Karpas-422 (cell line): ENCODE measurements at regions not wholly inside any gene's neighbourhood (a gene's known extent, or its start where the extent isn't known, plus 50 kb on each side); places are given as distances from the start of the nearest gene placed in this dataset.

ENCODE experiments used
- DNase-seq: peaks from one replicate; pipeline ENCODE4 v3.0.0-alpha.2; 2015
- H2AFZ ChIP-seq: fragments of 200-600 bp; sonication (generic); 2 replicates; pipeline ENCODE4 v1.6.1; 2014; ENCODE audit warnings: antibody characterized with exemption, low read length, mixed read lengths
- H3K27ac ChIP-seq: fragments of 200-600 bp; sonication (generic); 2 replicates; pipeline ENCODE4 v1.5.1; 2014; ENCODE audit warnings: mild to moderate bottlenecking, low read length, moderate library complexity
- H3K27me3 ChIP-seq: fragments of 200-600 bp; sonication (generic); 2 replicates; pipeline ENCODE4 v1.6.1; 2014; ENCODE audit warnings: low read length, mixed read lengths
- H3K36me3 ChIP-seq: fragments of 200-600 bp; sonication (generic); 2 replicates; pipeline ENCODE4 v1.6.1; 2014; ENCODE audit warnings: low read length, mixed read lengths; ENCODE audit not compliant: insufficient read depth
- H3K4me1 ChIP-seq: fragments of 200-600 bp; sonication (generic); 2 replicates; pipeline ENCODE4 v1.6.1; 2014; ENCODE audit warnings: mild to moderate bottlenecking, low read length, mixed read lengths
- H3K4me2 ChIP-seq: fragments of 200-600 bp; sonication (generic); 2 replicates; pipeline ENCODE4 v1.6.1; 2014; ENCODE audit warnings: low read length, low read depth, mild to moderate bottlenecking; ENCODE audit not compliant: poor library complexity, severe bottlenecking
- H3K4me3 ChIP-seq: fragments of 200-600 bp; sonication (generic); 2 replicates; pipeline ENCODE4 v1.5.1; 2014; ENCODE audit warnings: mild to moderate bottlenecking, antibody characterized with exemption, low read length, mixed read lengths
- H3K79me2 ChIP-seq: fragments of 200-600 bp; sonication (generic); 2 replicates; pipeline ENCODE4 v1.6.1; 2014; ENCODE audit warnings: mild to moderate bottlenecking, low read length, mixed read lengths
- H3K9ac ChIP-seq: fragments of 200-600 bp; sonication (generic); 2 replicates; pipeline ENCODE4 v1.6.0; 2014; ENCODE audit warnings: low read length
- H3K9me2 ChIP-seq: fragments of 200-600 bp; sonication (generic), shearing (Covaris generic); replicated peaks from 2 replicates; pipeline ENCODE4 v1.6.0; 2014; ENCODE audit warnings: mild to moderate bottlenecking, low read length, moderate library complexity; ENCODE audit not compliant: insufficient read depth
- H3K9me3 ChIP-seq: fragments of 300-700, 200-600 bp; sonication (generic); 2 replicates; pipeline ENCODE4 v1.6.1; 2014; ENCODE audit warnings: low read length, mixed read lengths
- H4K20me1 ChIP-seq: fragments of 200-600 bp; sonication (generic); 2 replicates; pipeline ENCODE4 v1.6.1; 2014; ENCODE audit warnings: mild to moderate bottlenecking, antibody characterized with exemption, low read length, low read depth; ENCODE audit not compliant: insufficient read depth

DNA sequence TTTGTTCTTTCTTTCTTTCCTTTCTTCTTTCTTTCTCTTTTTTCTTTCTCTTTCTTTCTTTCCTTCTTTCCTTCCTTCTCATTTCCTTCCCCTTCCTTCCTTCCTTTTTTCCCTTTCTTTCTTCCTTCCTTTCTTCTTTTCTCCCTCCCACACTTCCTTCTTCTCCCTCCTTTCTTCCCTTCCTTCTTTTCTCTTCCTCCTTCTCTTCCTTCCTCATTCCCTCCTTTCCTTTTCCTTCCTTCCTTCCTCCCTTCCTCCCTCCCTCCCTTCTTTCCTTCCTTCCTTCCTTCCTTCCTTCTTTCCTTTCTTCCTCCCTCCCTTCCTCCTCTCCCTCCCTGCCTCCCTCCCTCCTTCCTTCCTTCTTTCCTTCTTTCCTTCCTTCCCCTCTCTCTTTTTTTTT lies 755.7 kb upstream of the GRM7 start:
- Histone ChIP-seq H3K9ac (no peak overlapping the region), H3K9me2 (0 out of 2 replicates have a peak, but pooled peaks cover 3% of the 10 kb centered on the region), H3K4me1 (no peaks in the 10 kb centered on the region), H4K20me1 (no peaks in the 10 kb centered on the region), H2AFZ (no peak overlapping the region), H3K4me3 (no peak overlapping the region), H3K9me3 (peaks cover 2% of the 10 kb centered on the region; the same call in 1 of the 2 replicates), H3K27me3 (no peaks in the 10 kb centered on the region), H3K36me3 (no peaks in the 10 kb centered on the region), H3K27ac (no peak overlapping the region), H3K4me2 (no peak overlapping the region), H3K79me2 (no peaks in the 10 kb centered on the region)
- no peak for DNase-seq

DNA sequence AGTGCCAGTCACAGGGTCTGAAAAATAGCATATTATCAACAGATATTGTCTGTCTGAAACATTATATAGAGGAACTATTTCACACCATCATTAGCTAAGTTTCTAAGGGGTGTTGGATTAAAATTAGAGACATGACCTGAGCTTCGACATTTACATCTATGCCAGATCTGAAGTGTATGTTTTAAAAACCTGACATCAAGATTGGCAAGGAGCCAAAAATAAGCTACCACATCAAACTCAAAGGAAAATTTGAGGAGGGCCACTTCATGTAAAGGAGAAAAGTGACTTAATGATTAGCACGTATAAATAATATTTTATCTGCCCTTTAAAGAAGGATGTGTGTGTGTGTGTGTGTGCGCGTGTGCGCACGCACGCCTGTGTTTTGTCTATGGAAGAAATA lies 752.0 kb upstream of the GRM7 start:
- H3K4me1 ChIP-seq, result no peaks in the 10 kb centered on the region
- no peak overlapping the region for H2AFZ ChIP-seq
- no peaks in the 10 kb centered on the region for H3K9me3 ChIP-seq
- H3K27ac ChIP-seq, result no peak overlapping the region
- H3K79me2 ChIP-seq, result no peaks in the 10 kb centered on the region
- no peak overlapping the region for H3K9ac ChIP-seq
- no peaks in the 10 kb centered on the region for H3K27me3 ChIP-seq
- H4K20me1 ChIP-seq, result no peaks in the 10 kb centered on the region
- no peak overlapping the region for H3K4me3 ChIP-seq
- no peaks in the 10 kb centered on the region for H3K9me2 ChIP-seq
- no peaks in the 10 kb centered on the region for H3K36me3 ChIP-seq
- DNase-seq, result no peak
- H3K4me2 ChIP-seq, result no peak overlapping the region

DNA sequence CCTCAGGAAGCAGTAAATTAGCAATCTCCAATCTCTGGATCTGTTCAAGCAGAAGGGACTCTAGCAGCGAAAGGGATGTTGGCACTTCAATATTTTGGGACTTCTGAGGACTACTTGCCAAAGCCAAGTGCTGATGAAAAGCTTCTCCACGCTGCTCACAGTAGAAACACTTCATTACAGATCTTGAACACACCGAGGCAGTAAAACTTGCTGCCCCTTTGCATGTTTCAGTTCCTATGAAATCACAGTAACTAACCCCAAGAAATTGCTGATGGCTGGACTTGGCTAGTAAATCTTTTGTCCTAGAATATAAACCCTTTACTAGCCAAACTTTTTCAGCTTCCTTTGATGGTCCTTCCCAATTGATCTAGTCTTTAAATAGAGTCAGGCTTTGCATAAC lies 750.5 kb upstream of the GRM7 start:
- Histone ChIP-seq H3K36me3 (no peaks in the 10 kb centered on the region), H3K9me2 (no peaks in the 10 kb centered on the region), H3K4me2 (no peak overlapping the region), H4K20me1 (no peaks in the 10 kb centered on the region), H3K4me1 (no peaks in the 10 kb centered on the region), H3K79me2 (no peaks in the 10 kb centered on the region), H2AFZ (no peak overlapping the region), H3K9ac (no peak overlapping the region), H3K9me3 (no peaks in the 10 kb centered on the region), H3K4me3 (no peak overlapping the region), H3K27me3 (no peaks in the 10 kb centered on the region), H3K27ac (no peak overlapping the region)
- DNase-seq, result no peak

DNA sequence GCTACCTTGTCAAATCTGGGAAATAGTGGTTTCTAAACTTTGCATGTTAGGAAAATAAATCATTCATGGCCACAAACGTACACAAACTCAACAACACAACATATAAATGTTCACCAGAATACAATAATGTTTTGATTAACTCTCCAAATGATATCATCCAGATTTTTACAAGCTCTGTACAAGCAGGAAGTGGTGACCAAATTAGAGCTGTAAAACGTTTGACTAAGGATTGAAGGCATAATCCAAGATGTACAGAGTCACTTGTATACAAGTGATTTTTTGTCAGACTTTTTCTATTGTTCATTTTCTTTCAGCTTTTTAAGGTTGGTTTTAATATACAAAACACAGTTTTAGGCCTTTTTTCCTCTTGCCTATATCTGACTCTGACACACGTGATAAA lies 748.4 kb upstream of the GRM7 start:
- H4K20me1 ChIP-seq, result no peaks in the 10 kb centered on the region
- no peaks in the 10 kb centered on the region for H3K36me3 ChIP-seq
- H2AFZ ChIP-seq, result no peak overlapping the region

DNA sequence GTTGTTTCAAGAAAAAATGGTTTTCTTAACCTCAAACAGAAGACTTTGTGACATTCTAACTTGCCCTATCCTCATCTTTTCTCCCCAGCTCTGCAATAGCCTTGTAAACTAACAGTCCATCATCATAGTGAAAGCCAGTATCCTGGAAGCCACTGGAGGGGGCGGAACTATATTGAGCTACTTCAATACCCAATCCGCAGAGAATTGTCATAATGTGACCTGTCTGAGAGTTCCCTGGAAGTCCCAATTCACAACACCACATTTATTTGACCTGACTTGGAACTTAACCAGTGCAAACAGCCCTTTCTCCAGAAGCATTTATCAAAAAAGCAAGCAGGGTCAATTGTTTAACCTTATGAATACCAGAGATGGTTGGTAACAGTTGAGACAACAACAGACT lies 747.6 kb upstream of the GRM7 start:
- Histone ChIP-seq H3K9me3 (no peaks in the 10 kb centered on the region), H3K9ac (no peak overlapping the region), H3K4me3 (no peak overlapping the region), H3K4me1 (no peaks in the 10 kb centered on the region), H3K27ac (no peak overlapping the region), H2AFZ (no peak overlapping the region), H3K36me3 (no peaks in the 10 kb centered on the region), H3K4me2 (no peak overlapping the region), H4K20me1 (no peaks in the 10 kb centered on the region), H3K9me2 (no peaks in the 10 kb centered on the region), H3K79me2 (no peaks in the 10 kb centered on the region), H3K27me3 (no peaks in the 10 kb centered on the region)
- DNase-seq, result no peak

More for the DNA sequence above, 748.4 kb upstream of the GRM7 start:
- Histone ChIP-seq H3K9ac (no peak overlapping the region), H3K79me2 (no peaks in the 10 kb centered on the region), H3K9me2 (no peaks in the 10 kb centered on the region), H3K4me2 (no peak overlapping the region), H3K4me1 (no peaks in the 10 kb centered on the region), H3K9me3 (no peaks in the 10 kb centered on the region), H3K27ac (no peak overlapping the region), H3K27me3 (no peaks in the 10 kb centered on the region), H3K4me3 (no peak overlapping the region)
- DNase-seq, result no peak

DNA sequence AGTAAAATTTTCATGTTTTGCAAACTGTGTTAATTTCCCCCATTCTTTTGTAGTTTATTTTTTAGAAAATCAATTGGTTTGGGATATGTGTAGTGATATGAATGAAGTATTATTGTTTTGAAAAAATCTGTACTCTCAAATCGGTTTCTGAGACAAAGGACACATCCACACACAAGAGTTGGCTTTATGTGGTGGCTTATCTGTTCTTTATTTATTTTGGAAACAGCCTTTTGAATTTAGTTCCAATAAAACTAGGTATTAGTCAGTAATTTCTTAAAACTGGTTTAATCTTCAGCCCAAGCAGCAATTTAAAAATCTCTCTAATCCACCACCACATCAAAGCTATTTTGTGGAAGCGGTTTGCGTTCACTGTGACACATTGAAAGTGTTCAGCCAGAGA lies 741.5 kb upstream of the GRM7 start:
- Histone ChIP-seq H3K27me3 (no peaks in the 10 kb centered on the region), H2AFZ (no peak overlapping the region), H3K27ac (no peak overlapping the region), H4K20me1 (no peaks in the 10 kb centered on the region), H3K4me3 (no peak overlapping the region), H3K4me2 (no peak overlapping the region), H3K9ac (no peak overlapping the region), H3K4me1 (no peaks in the 10 kb centered on the region), H3K36me3 (no peaks in the 10 kb centered on the region), H3K9me2 (no peaks in the 10 kb centered on the region), H3K9me3 (no peaks in the 10 kb centered on the region), H3K79me2 (no peaks in the 10 kb centered on the region)
- DNase-seq, result no peak

DNA sequence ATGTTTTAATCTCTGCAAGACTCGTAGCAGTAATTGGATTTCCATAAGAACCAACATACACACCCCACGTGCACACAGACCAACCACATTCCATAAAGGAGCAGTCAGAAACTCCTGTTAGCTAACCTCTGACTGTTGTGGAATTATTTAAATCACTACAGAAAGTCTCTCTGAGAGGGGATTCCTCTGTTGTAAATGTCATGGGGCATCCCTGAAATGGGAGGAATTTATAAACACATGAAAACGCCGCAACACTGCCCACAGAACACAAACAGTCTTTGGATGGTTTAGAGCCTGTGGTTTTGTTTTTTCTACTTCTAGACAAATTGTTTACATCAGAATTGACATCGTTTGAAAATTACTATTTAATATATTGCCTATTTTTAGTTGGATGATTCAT lies 740.1 kb upstream of the GRM7 start:
- no peaks in the 10 kb centered on the region for H4K20me1 ChIP-seq
- H3K9ac ChIP-seq, result no peak overlapping the region
- H3K27ac ChIP-seq, result no peak overlapping the region
- DNase-seq, result no peak
- no peaks in the 10 kb centered on the region for H3K36me3 ChIP-seq
- H2AFZ ChIP-seq, result no peak overlapping the region
- H3K79me2 ChIP-seq, result no peaks in the 10 kb centered on the region
- no peaks in the 10 kb centered on the region for H3K4me1 ChIP-seq
- H3K27me3 ChIP-seq, result no peaks in the 10 kb centered on the region
- no peaks in the 10 kb centered on the region for H3K9me3 ChIP-seq
- H3K9me2 ChIP-seq, result no peaks in the 10 kb centered on the region
- H3K4me3 ChIP-seq, result no peak overlapping the region
- no peak overlapping the region for H3K4me2 ChIP-seq

DNA sequence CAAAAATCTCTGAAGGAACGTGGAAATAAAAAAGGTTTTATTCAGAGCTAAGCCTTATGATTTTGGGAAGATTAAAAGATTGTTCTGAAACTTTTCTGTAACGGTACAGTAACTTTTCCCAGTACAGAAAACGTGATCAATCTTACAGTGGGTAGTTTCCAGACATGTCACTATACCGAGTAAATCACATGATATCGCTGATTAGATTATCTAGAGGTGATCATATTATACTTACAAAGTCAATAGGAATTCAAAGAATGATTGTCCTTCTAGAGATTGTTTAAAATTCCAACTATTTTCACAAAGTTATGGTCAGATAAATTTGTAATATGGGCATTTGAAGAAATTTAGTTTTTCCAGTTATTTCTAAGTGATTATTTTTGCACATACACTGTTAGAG lies 736.0 kb upstream of the GRM7 start:
- Histone ChIP-seq H3K27me3 (no peaks in the 10 kb centered on the region), H3K4me1 (no peaks in the 10 kb centered on the region), H3K79me2 (no peaks in the 10 kb centered on the region), H3K9ac (no peak overlapping the region), H3K36me3 (no peaks in the 10 kb centered on the region), H3K4me3 (no peak overlapping the region), H2AFZ (no peak overlapping the region), H3K4me2 (no peak overlapping the region), H3K27ac (no peak overlapping the region), H3K9me2 (no peaks in the 10 kb centered on the region), H3K9me3 (no peaks in the 10 kb centered on the region), H4K20me1 (no peaks in the 10 kb centered on the region)
- no peak for DNase-seq

DNA sequence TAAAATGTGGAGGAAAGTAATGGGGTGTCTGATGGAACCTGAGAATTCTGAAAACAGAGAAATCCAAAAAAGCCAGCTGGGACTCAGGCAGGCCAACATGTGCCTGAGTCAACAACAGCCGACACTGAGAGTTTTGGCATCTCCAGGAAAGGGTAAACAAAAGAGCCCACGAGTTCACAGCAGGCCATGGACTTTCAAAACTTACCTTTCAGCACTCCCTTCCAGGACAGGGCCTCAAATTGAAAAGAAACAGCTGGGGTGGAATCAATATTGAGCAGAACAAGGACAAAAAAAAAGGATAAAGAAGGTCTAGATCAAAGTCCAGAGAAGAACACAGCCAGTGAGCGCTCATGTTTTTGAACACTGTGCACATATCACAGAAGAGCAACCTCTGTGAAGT lies 735.4 kb upstream of the GRM7 start:
- H3K9me2 ChIP-seq, result no peaks in the 10 kb centered on the region
- H3K9ac ChIP-seq, result no peak overlapping the region
- no peaks in the 10 kb centered on the region for H3K36me3 ChIP-seq
- no peak overlapping the region for H2AFZ ChIP-seq
- no peaks in the 10 kb centered on the region for H3K27me3 ChIP-seq
- no peaks in the 10 kb centered on the region for H4K20me1 ChIP-seq
- no peak overlapping the region for H3K4me3 ChIP-seq
- H3K4me1 ChIP-seq, result no peaks in the 10 kb centered on the region
- no peaks in the 10 kb centered on the region for H3K79me2 ChIP-seq
- no peaks in the 10 kb centered on the region for H3K9me3 ChIP-seq
- H3K4me2 ChIP-seq, result no peak overlapping the region
- DNase-seq, result no peak
- H3K27ac ChIP-seq, result no peak overlapping the region
